Tibial artery (tissue), 4 donors: ENCODE measurements at regions not wholly inside any gene's neighbourhood (a gene's known extent, or its start where the extent isn't known, plus 50 kb on each side); places are given as distances from the start of the nearest gene placed in this dataset.

Experiments used
- DNase-seq, 2 donors: peaks; one replicate each; pipeline ENCODE4 v3.0.0-alpha.2; 2019
- H3K27ac ChIP-seq, 2 donors: fragments of 200-600 bp; sonication (generic) in 1 of 2; 1 replicate in 1 of 2; 2 replicates in 1 of 2; pipeline ENCODE4 v1.5.1; 2018 to 2019; ENCODE audit warnings: mild to moderate bottlenecking in 1 of 2
- H3K27me3 ChIP-seq, 2 donors: fragments of 200-600 bp; sonication (generic) in 1 of 2; one replicate each; pipeline versions ENCODE4 v1.5.1 to v1.6.0; 2016 to 2019
- H3K36me3 ChIP-seq, 3 donors: fragments of 200-600 bp; sonication (generic) in 2 of 3; one replicate each; pipeline ENCODE4 v1.5.1; 2016 to 2019; ENCODE audit warnings: mild to moderate bottlenecking in 2 of 3
- H3K4me1 ChIP-seq, 4 donors: fragments of 200-600 bp; sonication (generic) in 2 of 4; 1 replicate in 3 of 4; 2 replicates in 1 of 4; pipeline ENCODE4 v1.5.1; 2016 to 2019
- H3K4me3 ChIP-seq, 2 donors: fragments of 200-600 bp; sonication (generic) in 1 of 2; 1 replicate in 1 of 2; 2 replicates in 1 of 2; pipeline ENCODE4 v1.5.1; 2018 to 2019; ENCODE audit warnings: mild to moderate bottlenecking in 2 of 2
- H3K9me3 ChIP-seq, 3 donors: fragments of 200-600 bp; sonication (generic) in 1 of 3; one replicate each; pipeline ENCODE4 v1.5.1; 2016 to 2019
- intact Hi-C: fragments of 100-400 bp; cut with DNase I; formaldehyde crosslinking; loops from one replicate; pipeline ENCODE4 v1.15.0; 2023; ENCODE audit warnings: low total_unique reads
- TF ChIP-seq, protein P1 (sequence below), 2 experiments: fragments of 200-600 bp in 1 of 2; fragments of 450-650 bp in 1 of 2; IDR thresholded peaks; one replicate each; pipeline ENCODE4 v1.5.1; 2017 to 2019; ENCODE audit warnings: antibody characterized with exemption in 2 of 2, mild to moderate bottlenecking in 1 of 2, moderate library complexity in 1 of 2

DNA sequence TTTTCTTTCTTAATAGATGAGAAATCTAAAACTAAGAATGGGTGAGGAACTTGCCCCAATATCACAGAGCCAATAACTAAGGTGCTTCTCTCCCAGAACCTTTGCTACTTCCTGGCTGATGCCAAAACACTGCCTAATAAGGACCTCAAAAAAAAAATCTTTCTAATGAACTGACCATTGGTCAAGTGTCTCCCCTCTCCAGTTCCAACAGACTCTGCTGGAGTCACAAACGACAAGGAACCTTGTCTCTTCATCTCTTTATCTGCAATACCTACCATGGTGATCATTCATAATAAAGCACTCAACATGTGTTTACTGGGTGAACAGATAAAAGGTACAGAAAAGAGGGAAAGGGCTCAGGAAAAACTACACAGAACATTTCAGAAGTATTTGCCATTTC is 197.4 kb downstream of the LTN1 start:
- H3K4me1 ChIP-seq, result peaks cover 0 to 15% (median 0%) of the 10 kb centered on the region in 4 donors
- H3K27ac ChIP-seq, result no peak overlapping the region
- DNase-seq, result no peak
- no peaks in the 10 kb centered on the region for H3K36me3 ChIP-seq
- no peaks in the 10 kb centered on the region for H3K27me3 ChIP-seq
- TF ChIP-seq, protein P1, sequence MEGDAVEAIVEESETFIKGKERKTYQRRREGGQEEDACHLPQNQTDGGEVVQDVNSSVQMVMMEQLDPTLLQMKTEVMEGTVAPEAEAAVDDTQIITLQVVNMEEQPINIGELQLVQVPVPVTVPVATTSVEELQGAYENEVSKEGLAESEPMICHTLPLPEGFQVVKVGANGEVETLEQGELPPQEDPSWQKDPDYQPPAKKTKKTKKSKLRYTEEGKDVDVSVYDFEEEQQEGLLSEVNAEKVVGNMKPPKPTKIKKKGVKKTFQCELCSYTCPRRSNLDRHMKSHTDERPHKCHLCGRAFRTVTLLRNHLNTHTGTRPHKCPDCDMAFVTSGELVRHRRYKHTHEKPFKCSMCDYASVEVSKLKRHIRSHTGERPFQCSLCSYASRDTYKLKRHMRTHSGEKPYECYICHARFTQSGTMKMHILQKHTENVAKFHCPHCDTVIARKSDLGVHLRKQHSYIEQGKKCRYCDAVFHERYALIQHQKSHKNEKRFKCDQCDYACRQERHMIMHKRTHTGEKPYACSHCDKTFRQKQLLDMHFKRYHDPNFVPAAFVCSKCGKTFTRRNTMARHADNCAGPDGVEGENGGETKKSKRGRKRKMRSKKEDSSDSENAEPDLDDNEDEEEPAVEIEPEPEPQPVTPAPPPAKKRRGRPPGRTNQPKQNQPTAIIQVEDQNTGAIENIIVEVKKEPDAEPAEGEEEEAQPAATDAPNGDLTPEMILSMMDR (IDR thresholded peaks at IDR 0.05), result no peak
- no peak overlapping the region for H3K4me3 ChIP-seq
- no peaks in the 10 kb centered on the region for H3K9me3 ChIP-seq
- intact Hi-C loops, result no loop called here

DNA sequence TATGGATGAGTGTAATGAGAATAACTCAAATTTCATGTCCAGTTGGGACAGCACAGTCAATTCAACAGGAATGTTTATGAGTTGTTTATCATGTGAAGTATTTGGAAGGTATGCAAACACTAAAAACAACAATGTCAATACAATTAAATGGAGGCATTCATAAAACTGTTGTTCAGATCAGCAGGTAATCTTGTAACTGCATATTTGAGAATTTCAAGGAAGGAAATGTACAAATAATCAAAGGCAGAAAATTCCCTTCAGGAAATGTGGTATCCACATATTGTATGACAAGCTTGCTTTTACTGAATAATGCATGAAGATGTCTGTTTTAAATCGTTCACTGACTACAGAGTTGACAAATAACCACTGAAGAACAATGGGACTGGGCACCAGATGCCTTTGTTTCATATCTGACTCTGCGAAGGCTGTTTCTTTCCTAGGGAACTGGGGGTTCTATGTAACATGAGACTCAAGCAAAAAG is 198.3 kb downstream of the LTN1 start:
- TF ChIP-seq, protein P1 (IDR thresholded peaks at IDR 0.05), result no peak
- Histone ChIP-seq H3K27ac (no peak overlapping the region), H3K4me3 (no peak overlapping the region), H3K9me3 (no peaks in the 10 kb centered on the region), H3K36me3 (no peaks in the 10 kb centered on the region), H3K27me3 (no peaks in the 10 kb centered on the region), H3K4me1 (peaks cover 0 to 15% (median 0%) of the 10 kb centered on the region in 4 donors)
- intact Hi-C loops, result no loop called here
- no peak for DNase-seq

DNA sequence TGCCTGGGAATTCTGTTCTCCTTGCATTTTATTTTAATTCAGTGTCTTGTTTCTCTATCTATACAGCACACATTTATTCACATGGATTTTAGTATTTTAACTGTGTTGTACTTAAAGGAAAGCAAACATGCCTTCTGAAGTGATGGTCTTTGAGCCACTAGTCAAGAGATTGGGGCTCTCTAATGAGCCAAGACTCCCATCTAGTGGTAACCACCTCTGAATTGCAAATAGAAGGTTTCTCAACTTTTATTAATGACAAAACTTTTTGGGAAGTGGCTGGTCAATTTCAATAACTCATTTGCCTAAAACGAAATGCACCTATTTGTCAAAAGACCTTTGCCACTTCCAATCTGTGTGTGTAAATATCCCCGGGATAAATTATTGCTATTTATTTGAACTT is 199.6 kb downstream of the LTN1 start:
- H3K4me3 ChIP-seq, result no peak overlapping the region
- no peaks in the 10 kb centered on the region for H3K36me3 ChIP-seq
- TF ChIP-seq, protein P1 (IDR thresholded peaks at IDR 0.05), result peak; percentile 48 to 52
- H3K9me3 ChIP-seq, result no peaks in the 10 kb centered on the region
- DNase-seq, result no peak
- H3K4me1 ChIP-seq, result peaks cover 0 to 5% (median 0%) of the 10 kb centered on the region in 4 donors
- intact Hi-C loops, result no loop called here
- no peaks in the 10 kb centered on the region for H3K27me3 ChIP-seq
- no peak overlapping the region for H3K27ac ChIP-seq

DNA sequence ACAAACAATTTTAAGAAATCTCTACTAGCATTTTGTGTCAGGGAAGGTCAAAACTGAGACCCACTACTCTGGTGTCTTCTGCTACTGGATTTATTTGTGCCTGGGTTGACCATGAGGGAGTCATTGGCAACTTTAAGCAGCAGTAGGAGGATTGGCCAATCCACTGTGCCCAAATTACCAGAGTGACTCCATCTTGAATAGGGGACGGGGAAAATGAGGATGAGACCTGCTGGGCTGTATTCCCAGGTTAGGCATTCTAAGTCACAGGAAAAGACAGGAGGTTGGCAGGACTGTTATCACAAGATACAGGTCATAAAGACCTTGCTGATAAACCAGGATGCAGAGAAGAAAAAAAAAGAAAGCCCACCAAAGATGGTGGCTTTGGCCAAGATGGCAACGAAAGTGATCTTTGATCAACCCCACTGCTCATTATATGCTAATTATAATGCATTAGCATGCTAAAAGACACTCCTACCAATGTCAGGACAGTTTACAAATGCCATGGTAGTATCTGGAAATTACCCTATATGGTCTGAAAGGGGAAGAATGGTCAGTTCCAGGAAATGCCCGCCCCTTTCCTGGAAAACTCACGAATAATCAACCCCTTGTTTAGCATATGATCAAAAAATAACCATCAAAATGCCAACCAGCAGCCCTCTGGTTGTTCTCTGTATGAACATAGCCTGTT is 200.9 kb downstream of the LTN1 start:
- no peak for DNase-seq
- H3K27me3 ChIP-seq, result no peaks in the 10 kb centered on the region
- intact Hi-C loops, result no loop called here
- no peak overlapping the region for H3K27ac ChIP-seq
- no peaks in the 10 kb centered on the region for H3K9me3 ChIP-seq
- H3K4me3 ChIP-seq, result no peak overlapping the region
- TF ChIP-seq, protein P1 (IDR thresholded peaks at IDR 0.05), result no peak
- H3K4me1 ChIP-seq, result peaks cover 0 to 5% (median 0%) of the 10 kb centered on the region in 4 donors
- no peaks in the 10 kb centered on the region for H3K36me3 ChIP-seq

DNA sequence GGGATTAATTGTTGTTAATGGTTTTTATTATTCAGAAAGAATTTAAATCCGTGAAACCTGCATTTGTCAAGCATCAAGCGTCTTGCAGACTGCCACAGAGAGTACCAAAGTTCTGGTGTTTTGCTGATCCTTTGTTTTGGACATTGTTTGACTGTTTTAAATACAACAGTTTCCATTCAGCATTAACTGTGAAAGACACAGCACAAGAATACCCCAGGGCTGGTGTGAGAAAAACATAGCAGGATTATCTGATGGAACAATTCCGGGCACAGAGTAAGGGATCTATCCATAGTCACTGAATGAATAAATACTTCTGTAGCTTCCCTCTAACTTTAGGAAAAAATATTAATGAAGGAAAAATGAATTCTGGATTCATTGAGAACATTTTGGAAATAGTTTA is 202.3 kb downstream of the LTN1 start:
- no peak overlapping the region for H3K27ac ChIP-seq
- no peaks in the 10 kb centered on the region for H3K36me3 ChIP-seq
- H3K4me3 ChIP-seq, result no peak overlapping the region
- H3K27me3 ChIP-seq, result no peaks in the 10 kb centered on the region
- no peak for DNase-seq
- TF ChIP-seq, protein P1 (IDR thresholded peaks at IDR 0.05), result no peak
- H3K4me1 ChIP-seq, result peaks cover 0 to 5% (median 0%) of the 10 kb centered on the region in 4 donors
- H3K9me3 ChIP-seq, result no peaks in the 10 kb centered on the region
- intact Hi-C loops, result no loop called here
